ENCODE measurements at regions not wholly inside any gene's neighbourhood (a gene's known extent, or its start where the extent isn't known, plus 50 kb on each side); places are given as distances from the start of the nearest gene placed in this dataset.

DNA sequence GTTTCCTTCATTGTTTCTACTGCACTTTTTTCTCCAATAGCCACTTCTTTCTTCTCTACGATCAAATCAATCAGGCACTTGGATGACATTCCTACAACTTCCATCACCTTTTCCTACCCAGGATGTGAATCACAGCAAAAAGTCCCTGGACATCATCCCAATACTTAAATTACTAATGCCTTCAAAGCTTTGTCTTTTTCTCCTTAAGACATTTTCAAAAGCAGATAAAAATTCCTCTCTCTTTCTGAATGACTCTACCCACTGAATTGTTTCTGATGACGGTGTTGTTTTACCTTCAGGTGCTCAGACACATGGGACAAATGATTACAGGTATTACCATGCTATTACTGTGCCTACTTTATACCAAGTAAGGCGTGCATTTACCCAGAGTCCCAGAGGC lies 500.9 kb downstream of the FBXO15 start:
- no peaks in the 10 kb centered on the region for H3K4me1 ChIP-seq
- H3K4me3 ChIP-seq: no peak overlapping the region
- H3K27me3 ChIP-seq (ENCODE audit: low read depth): no peaks in the 10 kb centered on the region
- in situ Hi-C loops (cut with MboI; ENCODE audit: low sequenced_read_pairs): no loop called here
- DNase-seq (ENCODE audit: low spot score in 2 of 2): no peak
- H3K36me3 ChIP-seq (replicated peaks): no peaks in the 10 kb centered on the region
- H3K9me3 ChIP-seq: peaks cover 3% of the 10 kb centered on the region; the same call in 1 of the 2 replicates

- DNase-seq (ENCODE audit: low spot score in 2 of 2): no peak
- no peaks in the 10 kb centered on the region for H3K27me3 ChIP-seq (ENCODE audit: low read depth)
- H3K36me3 ChIP-seq (replicated peaks): no peaks in the 10 kb centered on the region
- no peak overlapping the region for H3K4me3 ChIP-seq
- peaks cover 3% of the 10 kb centered on the region; the same call in 1 of the 2 replicates for H3K9me3 ChIP-seq
- in situ Hi-C loops (cut with MboI; ENCODE audit: low sequenced_read_pairs): no loop called here
- H3K4me1 ChIP-seq: no peaks in the 10 kb centered on the region
These were observed 501.4 kb downstream of the FBXO15 start for GRCh38 chr18:73646196-73646595.

DNA sequence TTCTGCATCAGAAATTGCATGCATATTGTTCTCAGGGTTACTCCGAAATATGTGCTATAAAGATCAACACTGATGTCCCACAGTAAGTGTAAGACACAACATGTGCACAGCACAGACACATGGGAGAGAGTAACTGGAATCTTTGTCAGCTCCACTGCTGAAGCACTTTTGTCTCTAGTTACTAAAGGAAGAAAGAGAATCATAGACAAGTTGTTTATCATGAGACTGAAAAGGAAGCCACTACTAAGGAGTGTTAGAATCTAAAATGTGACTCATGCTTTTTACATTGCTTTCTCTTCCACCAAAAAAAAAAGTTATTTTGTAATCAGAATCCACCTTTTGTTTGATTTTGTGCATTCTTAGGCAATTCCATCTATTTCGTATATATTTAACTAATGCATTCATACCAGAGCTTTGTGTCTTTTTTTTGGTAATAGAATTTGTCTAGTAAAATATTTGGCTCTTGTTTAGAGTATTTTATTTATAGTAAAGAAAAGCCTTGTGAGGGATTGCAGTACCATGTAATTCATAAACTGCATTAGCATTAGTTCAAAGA lies 502.4 kb downstream of the FBXO15 start:
- Histone ChIP-seq H3K36me3 (replicated peaks) (no peaks in the 10 kb centered on the region), H3K27me3 (ENCODE audit: low read depth) (no peaks in the 10 kb centered on the region), H3K4me3 (no peak overlapping the region), H3K9me3 (peaks cover 3% of the 10 kb centered on the region; the same call in 1 of the 2 replicates), H3K4me1 (no peaks in the 10 kb centered on the region)
- in situ Hi-C loops (cut with MboI; ENCODE audit: low sequenced_read_pairs): no loop called here
- no peak for DNase-seq (ENCODE audit: low spot score in 2 of 2)

DNA sequence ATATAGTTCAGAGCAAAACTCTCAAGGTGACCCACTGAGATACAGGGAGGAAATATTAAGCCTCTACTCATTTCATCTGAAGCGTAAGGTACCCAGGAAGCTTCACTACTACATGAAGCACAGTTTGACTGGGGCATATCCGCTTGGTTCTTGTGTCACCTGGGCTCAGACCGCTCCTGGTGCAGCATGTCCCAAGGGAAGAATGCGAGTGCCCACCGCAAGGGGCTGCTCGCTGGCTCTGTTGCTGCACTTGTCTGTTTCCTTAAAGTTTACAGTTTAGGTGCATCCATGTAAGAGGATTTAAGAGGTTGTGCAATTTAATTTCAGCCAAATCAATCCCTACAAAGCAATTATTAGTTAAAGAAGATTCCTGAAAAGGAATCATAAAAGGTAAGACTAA lies 507.8 kb downstream of the FBXO15 start:
- Histone ChIP-seq H3K36me3 (replicated peaks) (no peaks in the 10 kb centered on the region), H3K9me3 (peaks cover 3% of the 10 kb centered on the region; the same call in 1 of the 2 replicates), H3K27me3 (ENCODE audit: low read depth) (no peaks in the 10 kb centered on the region), H3K4me1 (no peaks in the 10 kb centered on the region), H3K4me3 (no peak overlapping the region)
- no peak for DNase-seq (ENCODE audit: low spot score in 2 of 2)
- in situ Hi-C loops (cut with MboI; ENCODE audit: low sequenced_read_pairs): no loop called here

GRCh38 chr18:73638709-73639108 lies 508.9 kb downstream of the FBXO15 start:
- Histone ChIP-seq H3K27me3 (ENCODE audit: low read depth) (no peaks in the 10 kb centered on the region), H3K4me3 (no peak overlapping the region), H3K36me3 (replicated peaks) (no peaks in the 10 kb centered on the region), H3K4me1 (no peaks in the 10 kb centered on the region), H3K9me3 (peaks cover 3% of the 10 kb centered on the region; the same call in 1 of the 2 replicates)
- in situ Hi-C loops (cut with MboI; ENCODE audit: low sequenced_read_pairs): no loop called here
- DNase-seq (ENCODE audit: low spot score in 2 of 2): no peak

DNA sequence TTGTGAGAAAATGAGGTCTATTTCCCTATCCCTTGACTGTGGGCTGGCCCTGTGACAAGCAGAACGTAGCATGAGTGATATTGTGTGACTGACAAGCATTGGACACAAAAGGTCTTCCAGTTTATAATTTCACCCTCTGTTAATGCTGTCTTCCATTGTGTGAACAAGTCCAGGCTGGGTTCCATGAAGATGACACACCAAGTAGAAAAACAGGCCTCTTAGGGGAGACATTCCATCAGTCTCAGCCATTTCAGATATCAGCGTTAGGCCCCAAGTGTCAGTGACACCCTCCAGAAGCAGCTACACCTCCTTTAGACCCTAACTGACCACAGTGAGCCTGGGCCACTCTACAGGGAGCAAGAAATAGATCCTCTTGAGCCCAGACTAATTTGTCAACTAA lies 511.3 kb downstream of the FBXO15 start:
- in situ Hi-C loops (cut with MboI; ENCODE audit: low sequenced_read_pairs): no loop called here
- Histone ChIP-seq H3K4me1 (no peaks in the 10 kb centered on the region), H3K9me3 (no peaks in the 10 kb centered on the region), H3K27me3 (ENCODE audit: low read depth) (no peaks in the 10 kb centered on the region), H3K4me3 (no peak overlapping the region), H3K36me3 (replicated peaks) (no peaks in the 10 kb centered on the region)
- DNase-seq (ENCODE audit: low spot score in 2 of 2): no peak

GRCh38 chr18:73626859-73627258 lies 520.8 kb downstream of the FBXO15 start:
- Histone ChIP-seq H3K27me3 (ENCODE audit: low read depth) (no peaks in the 10 kb centered on the region), H3K36me3 (replicated peaks) (no peaks in the 10 kb centered on the region), H3K9me3 (no peaks in the 10 kb centered on the region), H3K4me3 (no peak overlapping the region), H3K4me1 (no peaks in the 10 kb centered on the region)
- DNase-seq (ENCODE audit: low spot score in 2 of 2): no peak
- in situ Hi-C loops (cut with MboI; ENCODE audit: low sequenced_read_pairs): no loop called here

GRCh38 chr18:73626221-73626620 lies 521.4 kb downstream of the FBXO15 start:
- Histone ChIP-seq H3K36me3 (replicated peaks) (no peaks in the 10 kb centered on the region), H3K4me3 (no peak overlapping the region), H3K27me3 (ENCODE audit: low read depth) (no peaks in the 10 kb centered on the region), H3K9me3 (no peaks in the 10 kb centered on the region), H3K4me1 (no peaks in the 10 kb centered on the region)
- in situ Hi-C loops (cut with MboI; ENCODE audit: low sequenced_read_pairs): no loop called here
- DNase-seq (ENCODE audit: low spot score in 2 of 2): no peak

GRCh38 chr18:73621091-73621490 lies 526.5 kb downstream of the FBXO15 start:
- H3K27me3 ChIP-seq (ENCODE audit: low read depth): no peaks in the 10 kb centered on the region
- DNase-seq (ENCODE audit: low spot score in 2 of 2): no peak
- no peaks in the 10 kb centered on the region for H3K4me1 ChIP-seq
- H3K36me3 ChIP-seq (replicated peaks): no peaks in the 10 kb centered on the region
- no peaks in the 10 kb centered on the region for H3K9me3 ChIP-seq
- in situ Hi-C loops (cut with MboI; ENCODE audit: low sequenced_read_pairs): no loop called here
- H3K4me3 ChIP-seq: no peak overlapping the region

DNA sequence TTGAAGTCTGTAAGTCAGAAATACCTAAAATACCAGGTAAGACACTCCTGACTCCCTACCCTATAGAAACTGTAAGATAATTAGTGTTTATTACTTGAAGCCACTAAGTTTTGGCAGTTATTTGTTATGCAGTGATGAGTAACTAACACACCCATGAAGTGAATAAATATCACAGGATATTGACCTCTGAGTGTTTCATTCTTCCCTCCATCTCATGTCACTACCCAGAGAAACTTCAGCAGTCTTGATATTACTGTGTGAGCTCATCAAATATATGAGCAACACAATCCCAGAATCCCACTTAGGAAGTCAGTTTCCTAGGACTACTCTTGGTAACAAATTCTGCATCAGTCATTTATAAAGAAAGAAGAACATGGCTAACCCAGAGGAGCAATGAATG lies 529.7 kb downstream of the FBXO15 start:
- in situ Hi-C loops (cut with MboI; ENCODE audit: low sequenced_read_pairs): no loop called here
- Histone ChIP-seq H3K4me1 (no peaks in the 10 kb centered on the region), H3K36me3 (replicated peaks) (no peaks in the 10 kb centered on the region), H3K4me3 (no peak overlapping the region), H3K27me3 (ENCODE audit: low read depth) (no peaks in the 10 kb centered on the region), H3K9me3 (no peaks in the 10 kb centered on the region)
- DNase-seq (ENCODE audit: low spot score in 2 of 2): no peak

DNA sequence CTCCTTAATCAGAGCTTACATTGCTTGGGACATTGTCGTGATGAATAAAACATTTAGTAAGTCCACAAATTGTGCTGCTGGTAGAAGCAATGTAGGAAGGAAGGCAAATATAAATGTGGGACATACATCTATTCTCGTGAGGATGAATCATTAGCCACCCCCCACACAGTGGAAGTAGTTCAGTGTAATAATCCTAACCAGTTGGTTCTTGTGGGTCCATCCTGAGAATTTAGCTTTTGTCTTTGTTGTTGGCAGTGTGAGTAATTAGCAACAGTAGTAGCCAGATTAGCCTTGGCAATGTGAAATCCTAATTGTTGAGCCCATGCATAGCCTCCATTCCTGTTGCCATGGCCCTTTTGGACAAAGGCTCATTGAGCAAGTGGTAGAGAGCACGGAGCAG lies 532.1 kb downstream of the FBXO15 start:
- no peaks in the 10 kb centered on the region for H3K36me3 ChIP-seq (replicated peaks)
- in situ Hi-C loops (cut with MboI; ENCODE audit: low sequenced_read_pairs): no loop called here
- no peak for DNase-seq (ENCODE audit: low spot score in 2 of 2)

DNA sequence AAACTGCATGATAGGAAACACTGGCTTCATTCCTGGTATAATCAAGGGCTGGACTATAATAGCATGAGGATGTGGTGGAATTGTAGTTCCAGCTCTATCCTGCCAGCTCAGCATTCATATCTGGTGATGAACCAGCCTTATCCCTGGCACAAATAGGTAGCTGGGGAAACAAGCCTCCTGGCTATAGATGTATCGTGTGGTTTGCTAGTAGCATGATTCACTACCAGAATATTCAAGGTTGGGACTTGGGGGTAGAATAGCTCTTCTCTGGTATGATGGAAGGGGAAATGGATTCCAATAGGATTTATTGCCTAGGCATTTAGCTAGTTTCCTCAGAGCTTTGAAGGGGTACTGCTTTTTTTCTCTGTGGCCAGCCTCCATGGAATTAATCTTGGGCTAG lies 532.8 kb downstream of the FBXO15 start:
- no peaks in the 10 kb centered on the region for H3K27me3 ChIP-seq (ENCODE audit: low read depth)
- no peak for DNase-seq (ENCODE audit: low spot score in 2 of 2)
- no peaks in the 10 kb centered on the region for H3K4me1 ChIP-seq
- in situ Hi-C loops (cut with MboI; ENCODE audit: low sequenced_read_pairs): no loop called here
- no peaks in the 10 kb centered on the region for H3K36me3 ChIP-seq (replicated peaks)
- H3K9me3 ChIP-seq: no peaks in the 10 kb centered on the region
- no peak overlapping the region for H3K4me3 ChIP-seq

More for the DNA sequence above, 532.1 kb downstream of the FBXO15 start:
- Histone ChIP-seq H3K4me3 (no peak overlapping the region), H3K4me1 (no peaks in the 10 kb centered on the region), H3K27me3 (ENCODE audit: low read depth) (no peaks in the 10 kb centered on the region), H3K9me3 (no peaks in the 10 kb centered on the region)

GRCh38 chr18:73613706-73614340 lies 533.8 kb downstream of the FBXO15 start:
- H3K4me1 ChIP-seq: no peaks in the 10 kb centered on the region
- H3K9me3 ChIP-seq: no peaks in the 10 kb centered on the region
- in situ Hi-C loops (cut with MboI; ENCODE audit: low sequenced_read_pairs): no loop called here
- H3K27me3 ChIP-seq (ENCODE audit: low read depth): no peaks in the 10 kb centered on the region
- DNase-seq (ENCODE audit: low spot score in 2 of 2): no peak
- no peaks in the 10 kb centered on the region for H3K36me3 ChIP-seq (replicated peaks)
- no peak overlapping the region for H3K4me3 ChIP-seq

GRCh38 chr18:73597832-73598615 lies 549.6 kb downstream of the FBXO15 start:
- Histone ChIP-seq H3K36me3 (replicated peaks) (no peaks in the 10 kb centered on the region), H3K4me1 (no peaks in the 10 kb centered on the region), H3K27me3 (ENCODE audit: low read depth) (no peaks in the 10 kb centered on the region), H3K9me3 (no peaks in the 10 kb centered on the region; the same call in 1 of the 2 replicates), H3K4me3 (no peak overlapping the region)
- no peak for DNase-seq (ENCODE audit: low spot score in 2 of 2)
- in situ Hi-C loops (cut with MboI; ENCODE audit: low sequenced_read_pairs): no loop called here

Data from HAP-1 (cell line).